ENCODE measurements at regions not wholly inside any gene's neighbourhood (a gene's known extent, or its start where the extent isn't known, plus 50 kb on each side); places are given as distances from the start of the nearest gene placed in this dataset.
A peak's percentile ranks its signal among the peaks of the same experiment; 100 is the strongest.

DNA sequence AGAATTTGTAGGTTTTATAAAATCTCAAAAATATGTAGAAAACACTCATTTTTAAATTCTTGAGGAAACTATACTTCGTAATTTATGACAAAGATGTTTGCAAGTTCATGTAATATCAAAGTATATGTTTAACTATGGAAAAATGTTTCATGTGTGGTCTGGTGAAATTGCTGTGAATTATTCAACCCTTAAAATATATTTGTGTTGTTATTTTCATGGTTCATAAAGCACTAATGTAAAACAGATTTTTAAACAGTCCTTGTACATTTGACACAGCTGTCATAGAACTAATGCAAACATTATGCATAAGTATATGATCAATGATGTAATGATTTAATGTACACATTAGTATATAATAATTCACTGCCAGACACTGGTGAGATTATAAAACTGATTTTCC, 83.1 kb upstream of the ARSJ start:
- DNase-seq (ENCODE audit: low read depth): no peak
- TF ChIP-seq, protein P1, sequence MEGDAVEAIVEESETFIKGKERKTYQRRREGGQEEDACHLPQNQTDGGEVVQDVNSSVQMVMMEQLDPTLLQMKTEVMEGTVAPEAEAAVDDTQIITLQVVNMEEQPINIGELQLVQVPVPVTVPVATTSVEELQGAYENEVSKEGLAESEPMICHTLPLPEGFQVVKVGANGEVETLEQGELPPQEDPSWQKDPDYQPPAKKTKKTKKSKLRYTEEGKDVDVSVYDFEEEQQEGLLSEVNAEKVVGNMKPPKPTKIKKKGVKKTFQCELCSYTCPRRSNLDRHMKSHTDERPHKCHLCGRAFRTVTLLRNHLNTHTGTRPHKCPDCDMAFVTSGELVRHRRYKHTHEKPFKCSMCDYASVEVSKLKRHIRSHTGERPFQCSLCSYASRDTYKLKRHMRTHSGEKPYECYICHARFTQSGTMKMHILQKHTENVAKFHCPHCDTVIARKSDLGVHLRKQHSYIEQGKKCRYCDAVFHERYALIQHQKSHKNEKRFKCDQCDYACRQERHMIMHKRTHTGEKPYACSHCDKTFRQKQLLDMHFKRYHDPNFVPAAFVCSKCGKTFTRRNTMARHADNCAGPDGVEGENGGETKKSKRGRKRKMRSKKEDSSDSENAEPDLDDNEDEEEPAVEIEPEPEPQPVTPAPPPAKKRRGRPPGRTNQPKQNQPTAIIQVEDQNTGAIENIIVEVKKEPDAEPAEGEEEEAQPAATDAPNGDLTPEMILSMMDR (IDR thresholded peaks at IDR 0.05; ENCODE audit: insufficient read depth, low read depth, low read length): no peak
- H3K4me3 ChIP-seq (ENCODE audit: low read depth, low read length): no peak overlapping the region

GRCh38 chr4:114072781-114073180, 93.3 kb upstream of the ARSJ start:
- no peak overlapping the region for H3K4me3 ChIP-seq (ENCODE audit: low read depth, low read length)
- TF ChIP-seq, protein P1 (IDR thresholded peaks at IDR 0.05; ENCODE audit: insufficient read depth, low read depth, low read length): no peak
- DNase-seq (ENCODE audit: low read depth): no peak

DNA sequence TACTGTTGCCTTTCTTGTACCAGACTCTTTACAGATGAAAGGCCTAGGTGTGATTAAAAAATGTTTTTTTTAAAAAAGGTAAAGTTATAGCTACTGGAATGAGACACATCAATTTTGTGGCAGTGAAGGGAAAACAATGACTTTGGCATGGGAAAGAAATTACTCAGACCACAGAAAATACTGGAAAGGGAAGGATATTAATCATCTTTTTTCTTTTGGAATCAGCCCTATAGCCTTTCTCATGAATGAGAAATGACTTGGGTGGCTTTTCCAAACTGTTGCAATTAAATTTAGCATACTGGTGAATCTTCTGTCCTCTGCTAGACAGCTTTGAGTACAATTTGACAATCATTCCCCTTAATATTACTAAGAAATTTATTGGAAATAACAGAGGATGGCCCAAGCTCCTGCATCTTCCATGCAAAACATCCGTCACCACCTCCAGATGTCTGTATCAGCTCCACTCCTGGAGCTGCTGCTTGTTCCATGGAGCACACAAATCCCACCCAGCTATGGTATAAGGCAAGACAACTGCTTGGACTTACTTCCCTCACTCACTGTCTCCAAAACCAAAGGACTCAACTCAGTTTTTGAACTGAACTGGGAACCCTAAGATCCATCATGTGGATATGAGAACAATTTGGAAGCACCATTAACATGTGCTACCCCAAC, 97.6 kb upstream of the ARSJ start:
- H3K4me3 ChIP-seq (ENCODE audit: low read depth, low read length): no peak overlapping the region
- DNase-seq (ENCODE audit: low read depth): no peak
- TF ChIP-seq, protein P1 (IDR thresholded peaks at IDR 0.05; ENCODE audit: insufficient read depth, low read depth, low read length): no peak

DNA sequence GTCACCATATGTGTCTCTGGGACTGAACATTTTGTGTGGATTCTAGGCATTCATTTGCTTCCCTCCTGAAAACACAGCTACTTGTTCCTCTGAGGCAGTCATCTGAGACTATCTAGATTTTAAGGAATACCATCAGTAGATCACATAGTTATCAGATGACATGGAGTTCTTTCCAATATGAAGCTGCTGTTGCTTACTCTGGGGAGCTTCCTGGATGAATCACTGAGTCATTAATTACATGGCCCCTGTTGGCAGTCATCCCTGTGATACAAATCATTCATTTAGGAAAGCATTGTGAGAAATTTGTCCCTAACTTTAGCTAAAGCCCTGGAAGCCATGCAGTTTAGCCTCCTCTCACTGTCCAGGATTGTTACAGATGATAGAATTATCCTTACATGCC, 98.2 kb upstream of the ARSJ start:
- DNase-seq (ENCODE audit: low read depth): peak; percentile 74
- H3K4me3 ChIP-seq (ENCODE audit: low read depth, low read length): no peak overlapping the region
- TF ChIP-seq, protein P1 (IDR thresholded peaks at IDR 0.05; ENCODE audit: insufficient read depth, low read depth, low read length): no peak

- TF ChIP-seq, protein P1 (IDR thresholded peaks at IDR 0.05; ENCODE audit: insufficient read depth, low read depth, low read length): no peak
- DNase-seq (ENCODE audit: low read depth): peak; percentile 31
- H3K4me3 ChIP-seq (ENCODE audit: low read depth, low read length): no peak overlapping the region
Measured at GRCh38 chr4:114078636-114079035, 99.2 kb upstream of the ARSJ start.

GRCh38 chr4:114081783-114082182, 102.3 kb upstream of the ARSJ start:
- H3K4me3 ChIP-seq (ENCODE audit: low read depth, low read length): no peak overlapping the region
- DNase-seq (ENCODE audit: low read depth): no peak
- TF ChIP-seq, protein P1 (IDR thresholded peaks at IDR 0.05; ENCODE audit: insufficient read depth, low read depth, low read length): no peak

DNA sequence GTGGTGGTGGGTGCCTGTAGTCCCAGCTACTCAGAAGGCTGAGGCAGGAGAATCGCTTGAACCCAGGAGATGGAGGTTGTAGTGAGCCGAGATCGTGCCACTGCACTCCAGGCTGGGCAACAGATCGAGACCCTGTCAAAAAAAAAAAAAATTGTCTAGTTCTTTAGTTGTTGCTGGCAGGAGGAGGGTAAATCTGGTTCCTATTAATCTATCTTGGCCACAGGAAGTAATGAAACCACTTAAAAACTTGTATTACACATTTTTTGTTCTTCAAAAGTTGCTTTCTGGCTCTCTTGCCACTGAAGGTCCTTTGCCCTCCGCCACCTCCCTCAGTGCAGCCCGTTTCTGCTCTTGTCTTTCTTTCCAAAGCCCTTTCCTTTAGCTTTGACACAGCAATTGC, 102.9 kb upstream of the ARSJ start:
- H3K4me3 ChIP-seq (ENCODE audit: low read depth, low read length): no peak overlapping the region
- DNase-seq (ENCODE audit: low read depth): no peak
- TF ChIP-seq, protein P1 (IDR thresholded peaks at IDR 0.05; ENCODE audit: insufficient read depth, low read depth, low read length): no peak

Data from fibroblast of villous mesenchyme (primary cell).